Liver (tissue), 8 donors: ENCODE measurements at regions not wholly inside any gene's neighbourhood (a gene's known extent, or its start where the extent isn't known, plus 50 kb on each side); places are given as distances from the start of the nearest gene placed in this dataset.

Experiments used
- DNase-seq: peaks from one replicate; pipeline ENCODE4 v3.0.0-alpha.2; 2017; ENCODE audit warnings: low spot score
- H3K27ac ChIP-seq, 2 donors: one replicate each; pipeline ENCODE4 v1.7.0; 2013; ENCODE audit warnings: inconsistent platforms in 2 of 2, low read length in 2 of 2, control low read depth in 1 of 2, low read depth in 1 of 2, mild to moderate bottlenecking in 1 of 2
- H3K27me3 ChIP-seq, 4 donors: one replicate each; pipeline versions ENCODE4 v1.6.1 to v1.7.0; 2013; ENCODE audit warnings: low read length in 3 of 4, inconsistent platforms in 1 of 4, mild to moderate bottlenecking in 1 of 4, moderate library complexity in 1 of 4; ENCODE audit not compliant: control insufficient read depth in 4 of 4, insufficient read depth in 4 of 4
- H3K36me3 ChIP-seq, 4 donors: one replicate each; pipeline versions ENCODE4 v1.6.1 to v1.7.0; 2013; ENCODE audit warnings: low read length in 3 of 4, mild to moderate bottlenecking in 3 of 4, low read depth in 1 of 4, moderate library complexity in 1 of 4; ENCODE audit not compliant: control insufficient read depth in 4 of 4, insufficient read depth in 3 of 4
- H3K4me1 ChIP-seq, 4 donors: one replicate each; pipeline versions ENCODE4 v1.6.1 to v1.7.0; 2013; ENCODE audit warnings: low read length in 3 of 4, mild to moderate bottlenecking in 3 of 4, moderate library complexity in 1 of 4; ENCODE audit not compliant: control insufficient read depth in 4 of 4, insufficient read depth in 4 of 4
- H3K4me3 ChIP-seq, 3 donors: one replicate each; pipeline versions ENCODE4 v1.6.1 to v1.7.0; 2013; ENCODE audit warnings: low read length in 3 of 3, control low read depth in 1 of 3, low read depth in 1 of 3, mild to moderate bottlenecking in 1 of 3
- H3K9ac ChIP-seq, 2 donors: one replicate each; pipeline ENCODE4 v1.7.0; 2013; ENCODE audit warnings: low read length in 2 of 2, mild to moderate bottlenecking in 2 of 2, moderate library complexity in 2 of 2, control low read depth in 1 of 2, low read depth in 1 of 2
- H3K9me3 ChIP-seq, 4 donors: one replicate each; pipeline versions ENCODE4 v1.6.1 to v1.7.0; 2013; ENCODE audit warnings: low read length in 3 of 4; ENCODE audit not compliant: control insufficient read depth in 4 of 4
- ATF3 ChIP-seq: IDR thresholded peaks from 2 replicates; pipeline ENCODE4 v1.6.1; 2016; ENCODE audit warnings: antibody characterized with exemption
- CTCF ChIP-seq: fragments of 150-350 bp; IDR thresholded peaks from 2 replicates; pipeline ENCODE4 v1.5.1; 2017; ENCODE audit warnings: improper control_type of control experiment, low read depth, low read length; ENCODE audit not compliant: missing input control
- EGR1 ChIP-seq, 2 donors: IDR thresholded peaks; 2 replicates each; pipeline ENCODE4 v1.6.1; 2016 to 2018; ENCODE audit warnings: antibody characterized with exemption in 2 of 2, low read depth in 2 of 2
- FOXA1 ChIP-seq: IDR thresholded peaks from 2 replicates; pipeline ENCODE4 v1.6.1; 2016; ENCODE audit warnings: antibody characterized with exemption
- FOXA2 ChIP-seq: IDR thresholded peaks from 2 replicates; pipeline ENCODE4 v1.6.1; 2016; ENCODE audit warnings: antibody characterized with exemption
- GABPA ChIP-seq, 2 donors: IDR thresholded peaks in 1 of 2; conservative IDR thresholded peaks in 1 of 2; 2 replicates each; pipeline ENCODE4 v1.6.1; 2016; ENCODE audit warnings: antibody characterized with exemption in 2 of 2, mild to moderate bottlenecking in 1 of 2, moderate library complexity in 1 of 2
- HNF4A ChIP-seq, 2 donors: conservative IDR thresholded peaks; 2 replicates each; pipeline ENCODE4 v1.6.1; 2016; ENCODE audit warnings: antibody characterized with exemption in 2 of 2, mild to moderate bottlenecking in 2 of 2
- HNF4G ChIP-seq: IDR thresholded peaks from 2 replicates; pipeline ENCODE4 v1.6.1; 2016; ENCODE audit warnings: antibody characterized with exemption
- JUND ChIP-seq, 2 donors: IDR thresholded peaks; 2 replicates each; pipeline ENCODE4 v1.6.1; 2016; ENCODE audit warnings: antibody characterized with exemption in 2 of 2
- MAX ChIP-seq: IDR thresholded peaks from 2 replicates; pipeline ENCODE4 v1.6.1; 2016; ENCODE audit warnings: antibody characterized with exemption
- NR2F2 ChIP-seq: IDR thresholded peaks from 2 replicates; pipeline ENCODE4 v1.6.1; 2016; ENCODE audit warnings: antibody characterized with exemption
- RAD21 ChIP-seq, 2 donors: IDR thresholded peaks; 2 replicates each; pipeline ENCODE4 v1.6.1; 2016; ENCODE audit warnings: antibody characterized with exemption in 2 of 2, mild to moderate bottlenecking in 2 of 2
- REST ChIP-seq: IDR thresholded peaks from 2 replicates; pipeline ENCODE4 v1.6.1; 2016; ENCODE audit warnings: antibody characterized with exemption, mild to moderate bottlenecking
- RXRA ChIP-seq, 2 donors: IDR thresholded peaks; 2 replicates each; pipeline ENCODE4 v1.6.1; 2017 to 2018; ENCODE audit warnings: antibody characterized with exemption in 2 of 2, mild to moderate bottlenecking in 1 of 2
- SP1 ChIP-seq: IDR thresholded peaks from 2 replicates; pipeline ENCODE4 v1.6.1; 2018; ENCODE audit warnings: antibody characterized with exemption, mild to moderate bottlenecking
- TAF1 ChIP-seq: conservative IDR thresholded peaks from 2 replicates; pipeline ENCODE4 v1.6.1; 2016; ENCODE audit warnings: antibody characterized with exemption, mild to moderate bottlenecking
- YY1 ChIP-seq: IDR thresholded peaks from 2 replicates; pipeline ENCODE4 v1.6.1; 2016; ENCODE audit warnings: antibody characterized with exemption, mild to moderate bottlenecking
- ZBTB33 ChIP-seq: IDR thresholded peaks from 2 replicates; pipeline ENCODE4 v1.6.1; 2016; ENCODE audit warnings: antibody characterized with exemption
- WGBS: extraction: QIAGEN DNeasy Blood & Tissue Kit; methylation state at CpG from one replicate; pipeline ENCODE4 v1.1.7; 2013; 5-methylcytosine and 5-hydroxymethylcytosine counted together
- donor health status: healthy.
- donor health status: healthy.
- donor health status: healthy.
- donor health status: healthy.
- donor health status: healthy.

GRCh38 chr1:75991497-75992114 lies 59.4 kb upstream of the ASB17 start (continued):
- TF ChIP-seq HNF4G = no peak
- TF ChIP-seq RAD21 (IDR thresholded peaks at IDR 0.05) = peak; percentile 79 to 87

GRCh38 chr1:75992312-75992711 lies 60.1 kb upstream of the ASB17 start:
- Histone ChIP-seq H3K27me3 (peaks cover 0 to 7% (median 0%) of the 10 kb centered on the region in 4 donors), H3K36me3 (no peaks in the 10 kb centered on the region), H3K4me3 (no peak overlapping the region), H3K9ac (no peak overlapping the region), H3K9me3 (no peaks in the 10 kb centered on the region), H3K27ac (no peak overlapping the region), H3K4me1 (no peaks in the 10 kb centered on the region)
- no peak for DNase-seq
- WGBS = 62% methylated on average over 3 of the region's 3 CpGs
- TF ChIP-seq RXRA (IDR thresholded peaks at IDR 0.05) (no peak), HNF4G (no peak), SP1 (no peak), NR2F2 (no peak), JUND (IDR thresholded peaks at IDR 0.05) (no peak), MAX (no peak), ZBTB33 (no peak), GABPA (IDR thresholded peaks at IDR 0.05 in 1 of 2, conservative IDR thresholded peaks at IDR 0.05 in 1 of 2) (no peak), EGR1 (IDR thresholded peaks at IDR 0.05; ENCODE audit: low read depth in 2 of 2) (no peak), REST (no peak), RAD21 (IDR thresholded peaks at IDR 0.05) (no peak), FOXA1 (no peak), TAF1 (no peak), ATF3 (no peak)

GRCh38 chr1:75993661-75994060 lies 61.5 kb upstream of the ASB17 start:
- no peak overlapping the region for H3K27ac ChIP-seq
- H3K4me3 ChIP-seq = no peak overlapping the region
- peaks cover 0 to 7% (median 0%) of the 10 kb centered on the region in 4 donors for H3K27me3 ChIP-seq
- H3K9ac ChIP-seq = no peak overlapping the region
- no peaks in the 10 kb centered on the region for H3K4me1 ChIP-seq
- H3K9me3 ChIP-seq = peaks cover 0 to 1% (median 0%) of the 10 kb centered on the region in 4 donors
- H3K36me3 ChIP-seq = no peaks in the 10 kb centered on the region
- DNase-seq = no peak
- TF ChIP-seq ATF3 (no peak), JUND (IDR thresholded peaks at IDR 0.05) (no peak), TAF1 (no peak), RAD21 (IDR thresholded peaks at IDR 0.05) (no peak), HNF4G (no peak), YY1 (no peak), CTCF (no peak), FOXA2 (no peak), GABPA (IDR thresholded peaks at IDR 0.05 in 1 of 2, conservative IDR thresholded peaks at IDR 0.05 in 1 of 2) (no peak), ZBTB33 (no peak), RXRA (IDR thresholded peaks at IDR 0.05) (no peak), EGR1 (IDR thresholded peaks at IDR 0.05; ENCODE audit: low read depth in 2 of 2) (no peak), FOXA1 (no peak), HNF4A (conservative IDR thresholded peaks at IDR 0.05) (no peak), MAX (no peak), NR2F2 (no peak), SP1 (no peak)
